GM12878 (cell line): ENCODE measurements at regions not wholly inside any gene's neighbourhood (a gene's known extent, or its start where the extent isn't known, plus 50 kb on each side); places are given as distances from the start of the nearest gene placed in this dataset.

Source experiments
- CHD4 ChIP-seq: fragments of 200-600 bp; sonication (generic); IDR thresholded peaks from 2 replicates; pipeline ENCODE4 v1.6.1; 2016; ENCODE audit warnings: mild to moderate bottlenecking
- CREB1 ChIP-seq: IDR thresholded peaks from 2 replicates; pipeline ENCODE4 v1.6.1; 2012; ENCODE audit warnings: low read depth, mild to moderate bottlenecking, inconsistent platforms
- CUX1 ChIP-seq: IDR thresholded peaks from 2 replicates; pipeline ENCODE4 v1.6.1; 2012; ENCODE audit warnings: improper control_type of control experiment, low read depth, low read length; ENCODE audit not compliant: insufficient replicate concordance
- EZH2 ChIP-seq: IDR thresholded peaks from 2 replicates; pipeline ENCODE4 v1.6.1; 2012; ENCODE audit warnings: low read depth, mild to moderate bottlenecking, control low read depth, inconsistent platforms, low read length, borderline replicate concordance; ENCODE audit not compliant: control insufficient read depth
- GATAD2B ChIP-seq: fragments of 450-650 bp; conservative IDR thresholded peaks from 2 replicates; pipeline ENCODE4 v1.6.1; 2017; ENCODE audit warnings: low read depth, mild to moderate bottlenecking, moderate library complexity
- MEF2A ChIP-seq: IDR thresholded peaks from 2 replicates; pipeline ENCODE4 v1.6.1; 2011; ENCODE audit warnings: low read depth, mild to moderate bottlenecking, low read length, moderate library complexity; ENCODE audit not compliant: insufficient read depth
- MXI1 ChIP-seq: fragments of 150-350 bp; IDR thresholded peaks from 2 replicates; pipeline ENCODE4 v1.6.1; 2011; ENCODE audit warnings: low read depth, mild to moderate bottlenecking, inconsistent platforms, low read length, improper control_type of control experiment
- NRF1 ChIP-seq: conservative IDR thresholded peaks from 2 replicates; pipeline ENCODE4 v1.6.1; 2011; ENCODE audit warnings: mild to moderate bottlenecking, low read depth, low read length, improper control_type of control experiment
- POU2F2 ChIP-seq: IDR thresholded peaks from 3 replicates; pipeline ENCODE4 v1.6.1; 2011; ENCODE audit warnings: low read depth, mild to moderate bottlenecking, low read length, borderline replicate concordance
- RCOR1 ChIP-seq: conservative IDR thresholded peaks from 2 replicates; pipeline ENCODE4 v1.6.1; 2012; ENCODE audit warnings: low read depth, low read length, improper control_type of control experiment
- SP1 ChIP-seq: IDR thresholded peaks from one replicate; pipeline ENCODE4 v1.6.1; 2011; ENCODE audit warnings: low read depth, low read length
- TF ChIP-seq, protein P1 (sequence below), 3 experiments: IDR thresholded peaks in 2 of 3; conservative IDR thresholded peaks in 1 of 3; 2 replicates each; pipeline ENCODE4 v1.5.1; 2011; ENCODE audit warnings: low read depth in 3 of 3, low read length in 3 of 3, mild to moderate bottlenecking in 3 of 3, control low read depth in 2 of 3, moderate library complexity in 2 of 3, inconsistent platforms in 1 of 3, mixed read lengths in 1 of 3; ENCODE audit not compliant: control insufficient read depth in 2 of 3, insufficient read depth in 1 of 3; ENCODE audit errors: extremely low read depth in 1 of 3
- TF ChIP-seq, protein P2 (sequence below): IDR thresholded peaks from 2 replicates; pipeline ENCODE4 v1.6.1; 2011; ENCODE audit warnings: low read depth, mild to moderate bottlenecking, low read length, moderate library complexity, borderline replicate concordance; ENCODE audit errors: extremely low read depth
- TF ChIP-seq, protein P3 (sequence below): IDR thresholded peaks from 2 replicates; pipeline ENCODE4 v1.6.1; 2012; ENCODE audit warnings: low read length, inconsistent platforms

DNA sequence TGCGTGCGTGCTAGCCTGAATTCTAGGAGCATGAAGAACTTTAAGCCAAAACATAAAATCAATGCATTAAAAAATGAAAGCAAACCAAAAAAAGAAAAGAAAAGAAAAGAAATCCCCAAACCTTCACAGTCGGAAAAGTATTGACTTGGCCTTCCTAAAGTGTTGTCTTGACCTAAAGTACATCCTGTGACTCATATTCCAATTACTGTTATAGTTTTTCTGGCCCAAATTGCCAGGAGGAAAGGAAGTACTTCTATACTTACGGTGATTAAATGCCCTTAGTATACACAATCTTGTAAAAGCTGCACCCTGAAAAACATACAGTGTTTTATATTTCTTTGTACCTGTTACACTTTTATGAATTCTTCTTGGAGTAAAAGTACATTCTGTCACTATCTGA, 512.8 kb downstream of the ANKRD50 start:
- no peak for TF ChIP-seq POU2F2
- TF ChIP-seq, protein P1, sequence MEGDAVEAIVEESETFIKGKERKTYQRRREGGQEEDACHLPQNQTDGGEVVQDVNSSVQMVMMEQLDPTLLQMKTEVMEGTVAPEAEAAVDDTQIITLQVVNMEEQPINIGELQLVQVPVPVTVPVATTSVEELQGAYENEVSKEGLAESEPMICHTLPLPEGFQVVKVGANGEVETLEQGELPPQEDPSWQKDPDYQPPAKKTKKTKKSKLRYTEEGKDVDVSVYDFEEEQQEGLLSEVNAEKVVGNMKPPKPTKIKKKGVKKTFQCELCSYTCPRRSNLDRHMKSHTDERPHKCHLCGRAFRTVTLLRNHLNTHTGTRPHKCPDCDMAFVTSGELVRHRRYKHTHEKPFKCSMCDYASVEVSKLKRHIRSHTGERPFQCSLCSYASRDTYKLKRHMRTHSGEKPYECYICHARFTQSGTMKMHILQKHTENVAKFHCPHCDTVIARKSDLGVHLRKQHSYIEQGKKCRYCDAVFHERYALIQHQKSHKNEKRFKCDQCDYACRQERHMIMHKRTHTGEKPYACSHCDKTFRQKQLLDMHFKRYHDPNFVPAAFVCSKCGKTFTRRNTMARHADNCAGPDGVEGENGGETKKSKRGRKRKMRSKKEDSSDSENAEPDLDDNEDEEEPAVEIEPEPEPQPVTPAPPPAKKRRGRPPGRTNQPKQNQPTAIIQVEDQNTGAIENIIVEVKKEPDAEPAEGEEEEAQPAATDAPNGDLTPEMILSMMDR (IDR thresholded peaks at IDR 0.05 in 2 of 3, conservative IDR thresholded peaks at IDR 0.05 in 1 of 3; ENCODE audit: control insufficient read depth in 2 of 3, extremely low read depth in 1 of 3, insufficient read depth in 1 of 3, low read depth in 3 of 3, low read length in 3 of 3): no peak
- no peak for TF ChIP-seq GATAD2B
- TF ChIP-seq CUX1: no peak
- TF ChIP-seq, protein P2, sequence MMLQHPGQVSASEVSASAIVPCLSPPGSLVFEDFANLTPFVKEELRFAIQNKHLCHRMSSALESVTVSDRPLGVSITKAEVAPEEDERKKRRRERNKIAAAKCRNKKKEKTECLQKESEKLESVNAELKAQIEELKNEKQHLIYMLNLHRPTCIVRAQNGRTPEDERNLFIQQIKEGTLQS: no peak
- TF ChIP-seq CREB1: no peak
- no peak for TF ChIP-seq NRF1
- TF ChIP-seq EZH2: no peak
- no peak for TF ChIP-seq SP1
- no peak for TF ChIP-seq CHD4
- TF ChIP-seq RCOR1: no peak
- TF ChIP-seq, protein P3, sequence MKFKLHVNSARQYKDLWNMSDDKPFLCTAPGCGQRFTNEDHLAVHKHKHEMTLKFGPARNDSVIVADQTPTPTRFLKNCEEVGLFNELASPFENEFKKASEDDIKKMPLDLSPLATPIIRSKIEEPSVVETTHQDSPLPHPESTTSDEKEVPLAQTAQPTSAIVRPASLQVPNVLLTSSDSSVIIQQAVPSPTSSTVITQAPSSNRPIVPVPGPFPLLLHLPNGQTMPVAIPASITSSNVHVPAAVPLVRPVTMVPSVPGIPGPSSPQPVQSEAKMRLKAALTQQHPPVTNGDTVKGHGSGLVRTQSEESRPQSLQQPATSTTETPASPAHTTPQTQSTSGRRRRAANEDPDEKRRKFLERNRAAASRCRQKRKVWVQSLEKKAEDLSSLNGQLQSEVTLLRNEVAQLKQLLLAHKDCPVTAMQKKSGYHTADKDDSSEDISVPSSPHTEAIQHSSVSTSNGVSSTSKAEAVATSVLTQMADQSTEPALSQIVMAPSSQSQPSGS: no peak
- TF ChIP-seq MXI1: no peak
- TF ChIP-seq MEF2A: no peak
